KG1 (cell line): ENCODE measurements at regions not wholly inside any gene's neighbourhood (a gene's known extent, or its start where the extent isn't known, plus 50 kb on each side); places are given as distances from the start of the nearest gene placed in this dataset.
"Not testable (repeated sequence)": the region's sequence is repeated elsewhere in the genome, so short reads cannot be mapped to it uniquely, and the experiment has no call there.

Experiments
- DNase-seq: peaks from one replicate; lab custom pipeline; 2025; lab: John Stamatoyannopoulos, UW

DNA sequence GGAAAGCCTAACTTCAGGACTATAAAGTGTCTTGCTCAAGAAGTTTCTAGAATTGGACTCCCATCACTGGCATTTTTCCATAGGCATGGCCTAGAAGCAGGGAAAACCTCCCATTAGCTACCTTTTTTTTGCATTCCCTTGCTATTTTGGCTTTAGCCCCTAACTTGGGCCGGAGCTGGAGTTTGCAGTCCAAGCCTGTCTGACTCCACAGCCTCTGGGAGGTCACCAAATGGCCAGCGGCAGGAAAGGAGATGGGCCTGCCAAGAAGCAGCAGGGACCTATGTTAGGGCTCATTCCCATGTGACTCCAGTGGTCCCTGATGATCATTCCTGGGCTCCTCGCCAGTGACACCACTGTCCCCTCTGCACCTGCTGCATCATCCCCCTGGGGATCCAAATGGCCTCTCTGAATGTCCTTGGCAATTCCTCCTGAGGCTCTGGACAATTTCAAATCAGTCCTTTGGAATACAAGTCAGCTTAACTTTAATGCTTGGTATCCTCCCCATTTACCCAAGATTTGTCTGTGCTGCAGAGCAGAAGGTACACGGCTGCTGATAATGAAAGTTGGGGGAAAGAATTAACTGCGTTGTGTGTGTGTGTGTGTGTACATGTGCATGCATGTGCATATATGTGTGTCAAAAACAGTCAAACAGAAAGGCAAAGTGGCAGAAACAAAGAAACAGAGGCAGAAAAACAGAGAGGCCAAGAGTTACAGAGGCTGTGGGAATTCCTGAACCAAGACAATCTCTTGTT lies 69.8 kb upstream of the SERP2 start:
- no peak for DNase-seq

DNA sequence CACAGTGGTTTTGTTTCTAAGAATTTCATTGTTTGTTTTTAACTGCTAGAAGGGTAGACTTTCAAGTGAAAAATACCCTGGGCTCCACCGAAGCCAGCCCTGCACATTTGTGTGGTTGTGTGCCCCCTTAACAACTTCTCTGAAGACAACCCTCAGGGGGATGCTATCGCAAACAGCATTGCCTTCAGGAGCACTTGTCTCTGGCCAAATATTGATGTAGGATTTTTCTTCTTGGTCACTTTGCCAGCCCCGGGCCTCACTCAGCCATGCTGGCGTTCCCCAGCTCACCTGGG lies 69.2 kb upstream of the SERP2 start:
- DNase-seq, result no peak

DNA sequence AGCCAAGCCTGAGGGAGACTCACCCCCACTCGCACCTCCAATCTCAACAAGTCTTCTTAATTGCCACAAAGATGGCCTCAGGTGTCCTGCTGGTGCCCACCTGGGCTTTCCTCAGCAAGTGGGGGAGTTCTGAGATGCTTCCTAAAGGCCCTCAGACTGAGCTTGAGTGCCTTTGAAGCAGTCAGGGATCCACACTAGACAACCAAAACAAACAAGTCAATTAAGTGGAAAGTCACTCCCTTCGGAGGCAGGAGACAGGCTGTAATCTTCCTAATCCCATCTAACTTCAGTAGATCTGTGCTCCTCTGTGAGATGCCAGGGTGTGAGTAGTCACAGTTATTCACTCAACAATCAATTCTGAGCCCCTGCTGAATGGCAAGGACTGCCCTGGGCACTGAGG lies 68.3 kb upstream of the SERP2 start:
- no peak for DNase-seq

DNA sequence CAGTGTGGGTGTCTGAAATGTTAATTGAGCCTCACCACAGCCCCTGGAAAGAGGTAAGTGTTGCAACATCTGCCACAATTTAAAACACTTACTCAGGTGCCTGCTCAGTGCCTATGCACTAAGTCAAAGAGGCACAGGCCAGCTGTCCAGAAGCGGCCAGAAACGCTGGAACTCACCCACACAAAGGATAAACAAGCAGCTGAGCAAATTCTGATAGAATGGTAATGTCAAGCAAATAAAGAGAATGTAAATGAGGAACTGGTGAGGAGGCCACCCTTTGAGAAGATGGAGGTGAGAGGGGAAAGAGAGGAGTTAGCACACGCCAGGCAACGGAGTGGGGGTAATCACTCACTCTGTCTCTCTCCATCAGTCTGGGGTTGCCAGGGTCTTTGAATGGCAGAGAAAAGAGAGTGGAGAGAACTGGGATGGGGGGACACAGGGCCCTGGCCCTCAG lies 67.7 kb upstream of the SERP2 start:
- DNase-seq, result no peak

DNA sequence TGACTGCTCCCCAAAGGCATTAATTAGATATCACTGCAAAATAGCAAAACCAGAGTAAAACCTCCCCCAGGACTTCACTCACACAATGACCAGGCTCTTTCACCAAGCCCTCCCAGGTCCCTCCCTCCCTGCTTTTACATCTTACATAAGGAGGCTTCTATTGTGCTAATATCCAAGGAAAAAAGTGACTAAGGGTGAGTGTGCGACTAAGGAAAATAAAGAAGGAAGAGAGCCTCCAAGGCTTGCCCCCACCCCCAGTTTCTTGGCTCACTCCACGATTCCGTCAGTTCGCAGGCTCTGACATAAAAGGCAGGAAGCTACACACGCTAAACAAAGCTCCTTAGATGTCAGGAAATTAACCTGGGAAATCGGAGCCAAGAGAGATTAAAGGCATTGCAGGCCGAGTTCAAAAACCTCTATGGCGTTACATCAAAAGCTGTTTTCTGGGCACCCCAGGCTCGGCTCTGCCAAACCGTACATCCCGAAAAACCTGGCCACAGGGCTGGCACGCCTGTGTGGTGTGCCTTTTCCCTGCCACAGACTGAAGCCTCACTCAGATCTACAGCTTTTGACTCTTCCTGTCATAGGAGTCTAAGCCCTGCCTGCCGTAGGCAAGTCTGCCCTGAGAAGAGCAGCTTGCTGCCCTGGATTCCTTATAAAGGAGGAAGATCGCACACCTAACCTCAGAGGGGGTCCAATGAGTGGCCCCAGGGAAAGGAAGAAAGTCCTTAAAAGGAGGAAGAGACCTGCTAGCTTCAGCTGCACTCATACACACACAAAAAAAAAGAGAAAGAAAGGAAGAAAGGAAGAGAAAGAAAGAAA lies 67.0 kb upstream of the SERP2 start:
- DNase-seq, result no peak

DNA sequence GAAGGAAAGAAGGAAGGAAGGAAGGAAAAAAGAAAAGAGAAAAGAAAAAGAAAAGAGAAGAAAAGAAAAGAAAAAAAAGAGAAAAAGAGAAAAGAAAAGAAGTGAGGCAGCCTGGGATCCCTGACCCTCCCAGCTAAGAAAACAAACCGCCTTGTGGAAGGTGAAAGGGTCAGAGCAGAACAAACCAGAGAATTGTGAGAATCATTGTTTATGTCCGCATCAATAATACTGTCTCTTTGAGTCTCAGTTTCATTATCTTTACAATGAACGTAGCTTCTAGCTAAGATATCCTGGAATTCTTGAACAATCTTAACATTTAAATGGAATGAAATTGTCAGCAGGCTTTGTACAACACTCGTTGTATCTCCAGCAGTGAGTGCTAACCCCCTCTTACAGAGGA lies 66.4 kb upstream of the SERP2 start:
- DNase-seq, result no peak

DNA sequence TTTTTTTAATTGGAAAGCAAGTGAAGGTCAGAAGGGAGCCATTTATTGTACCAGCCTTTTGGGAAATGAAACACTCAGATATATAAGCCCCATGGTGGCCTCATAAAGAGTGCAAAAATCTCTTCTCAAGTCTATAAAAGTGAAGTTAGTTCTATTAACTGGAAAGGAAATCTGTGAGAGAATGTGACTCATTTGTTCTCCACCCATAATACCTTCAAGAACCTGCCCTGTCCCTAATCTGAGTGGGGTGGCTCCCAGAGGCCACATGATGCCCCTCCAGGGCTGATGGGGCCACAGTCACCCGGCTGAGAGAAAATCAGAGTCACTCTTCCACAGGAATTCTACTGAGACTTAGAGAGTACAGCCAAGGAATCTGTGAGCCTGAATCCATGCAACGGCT lies 65.8 kb upstream of the SERP2 start:
- DNase-seq, result no peak

DNA sequence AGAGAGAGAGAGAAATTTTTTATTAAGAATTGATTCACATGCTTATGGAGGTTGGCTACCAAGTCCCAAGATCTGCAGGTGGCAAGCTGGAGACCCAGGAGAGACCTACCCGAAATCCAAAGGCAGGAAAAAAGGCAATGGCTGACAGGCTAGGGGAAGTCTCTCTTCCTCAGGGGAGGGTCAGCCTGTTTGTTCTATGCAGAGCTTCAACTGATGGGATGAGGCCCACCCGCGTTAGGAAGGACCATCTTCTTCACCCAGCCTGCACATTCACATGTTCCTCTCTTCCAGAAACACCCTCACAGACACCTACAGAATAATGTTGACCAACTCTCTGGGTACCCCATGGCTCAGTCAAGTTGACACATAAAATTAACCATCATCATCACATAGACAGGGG lies 65.3 kb upstream of the SERP2 start:
- DNase-seq, result no peak

DNA sequence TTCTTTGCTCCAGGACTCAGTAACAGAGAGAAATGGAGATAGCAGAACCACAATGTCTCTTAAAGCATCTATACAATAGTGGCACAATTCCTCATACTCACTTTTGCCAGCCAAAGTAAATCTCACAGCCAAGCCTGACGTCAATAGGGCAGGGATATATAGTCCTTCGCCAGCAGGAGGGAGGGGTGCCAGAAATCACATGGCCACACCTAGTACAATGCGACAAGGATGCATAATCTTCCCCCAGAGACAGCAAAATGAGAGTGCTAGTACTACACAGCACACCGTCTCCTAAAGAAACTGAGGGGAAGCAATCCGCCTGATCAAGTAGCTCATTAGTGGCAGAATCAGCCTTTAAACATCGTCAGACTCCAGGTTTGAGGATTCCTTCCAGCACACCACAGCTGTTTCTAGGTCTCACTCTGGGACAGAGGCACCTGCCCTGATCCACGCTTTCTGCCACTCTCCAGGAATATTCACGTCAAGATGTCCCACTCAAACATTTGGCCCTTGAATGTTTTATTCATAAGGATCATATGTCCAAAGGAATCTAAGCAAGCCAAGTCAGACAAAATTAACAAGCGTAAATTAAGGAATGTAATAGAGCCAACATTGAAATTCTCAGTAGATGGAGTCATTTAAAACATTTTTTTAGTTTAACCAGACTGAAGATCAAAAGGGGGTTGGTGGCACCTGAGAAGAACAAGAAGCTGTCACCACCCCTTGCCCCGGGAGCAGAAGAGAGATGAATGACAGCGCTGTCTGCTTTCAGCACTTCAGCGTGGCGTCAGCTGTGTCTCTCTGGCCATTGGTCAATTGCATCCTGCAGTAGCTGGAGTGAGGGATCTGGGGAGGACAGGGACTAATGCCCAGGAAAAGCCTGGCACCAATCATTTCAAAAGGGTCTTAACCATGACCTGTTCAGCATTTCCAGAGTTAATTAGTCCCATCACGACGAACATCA lies 63.5 kb upstream of the SERP2 start:
- DNase-seq, result no peak

DNA sequence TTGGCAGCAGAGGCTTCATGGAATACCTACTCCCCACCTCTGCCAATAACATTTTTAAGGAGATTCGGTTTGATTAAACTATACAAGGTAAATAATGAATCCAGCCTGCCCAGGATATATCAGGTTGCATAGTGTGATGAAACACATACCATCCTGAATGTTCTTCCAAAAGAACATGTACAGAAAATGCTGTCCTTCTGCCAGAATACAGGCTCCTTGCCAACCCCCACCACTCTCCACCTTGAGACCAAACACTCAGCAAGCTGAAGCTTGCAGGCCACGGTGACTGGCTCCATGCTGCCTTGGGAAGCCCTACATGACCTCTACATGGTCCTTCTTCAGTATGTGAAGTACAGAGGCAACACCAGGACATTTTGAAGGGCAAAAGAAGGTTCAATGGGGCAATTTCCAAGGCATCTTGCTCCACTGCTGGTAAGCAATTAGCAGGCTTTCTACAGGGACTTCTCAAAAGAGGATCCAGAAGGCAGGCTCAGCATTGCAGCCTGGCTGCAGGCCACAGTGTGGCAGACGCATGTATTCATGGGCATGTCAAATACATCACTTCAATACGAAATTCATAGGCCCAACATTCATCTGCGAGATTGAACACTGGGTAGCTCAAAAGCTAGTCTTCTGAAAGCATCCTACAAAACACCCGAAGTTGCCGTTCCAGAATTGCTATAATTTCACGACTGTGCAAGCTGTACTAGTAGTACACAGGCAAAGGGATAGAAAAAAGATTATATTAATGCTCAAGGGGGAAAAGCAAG lies 62.4 kb upstream of the SERP2 start:
- DNase-seq, result no peak

DNA sequence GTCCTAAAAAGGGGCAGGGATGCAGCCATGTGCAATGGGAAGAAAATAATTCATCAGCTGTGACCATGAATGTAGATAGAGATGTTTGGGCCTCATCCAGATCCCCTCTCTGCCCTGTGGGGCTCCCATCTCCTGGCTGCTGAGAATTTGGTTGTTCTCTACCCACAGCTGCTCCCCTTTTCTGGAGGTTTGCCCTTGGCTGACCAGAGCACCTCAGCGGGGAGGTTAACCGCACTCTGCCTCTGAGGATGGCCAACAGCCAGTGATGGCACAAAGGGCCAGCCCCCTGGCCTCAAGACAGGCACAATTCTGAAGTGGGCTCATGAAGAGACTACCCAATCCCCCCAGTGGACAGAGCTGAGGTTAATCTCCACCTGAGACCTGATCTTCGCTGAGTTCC lies 61.5 kb upstream of the SERP2 start:
- DNase-seq, result no peak

DNA sequence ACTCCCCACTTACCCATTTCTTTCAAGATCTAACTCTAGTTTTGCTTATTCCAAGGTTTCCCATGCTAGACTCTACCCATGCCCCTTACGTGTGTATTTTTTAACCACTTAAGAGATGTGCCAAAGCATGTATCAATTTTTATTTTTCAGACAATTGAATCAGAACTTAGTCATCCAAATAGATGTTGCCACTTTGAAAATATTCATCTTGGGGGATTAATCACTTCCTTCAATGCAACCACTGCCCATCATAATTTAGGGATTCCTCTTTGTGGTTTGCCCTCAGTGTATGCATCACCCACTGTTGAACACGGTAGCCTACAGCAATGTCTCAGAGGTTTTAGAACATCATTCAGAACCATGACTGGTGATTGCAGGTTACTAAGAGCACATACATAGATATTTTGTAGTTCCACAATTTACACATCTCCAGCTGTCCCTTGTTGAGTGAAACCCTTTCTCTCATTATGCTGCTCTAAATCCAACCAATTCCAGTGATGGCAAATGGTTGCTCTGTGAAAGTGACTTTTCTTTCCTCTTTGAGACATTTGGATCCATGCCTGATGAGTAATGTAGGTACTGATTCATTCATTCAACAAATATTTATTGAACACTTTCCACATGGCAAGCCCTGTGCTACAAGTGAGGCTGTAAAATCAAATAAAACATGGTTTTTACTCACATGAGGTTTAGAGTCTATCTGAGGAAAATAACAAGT lies 60.6 kb upstream of the SERP2 start:
- no peak for DNase-seq

DNA sequence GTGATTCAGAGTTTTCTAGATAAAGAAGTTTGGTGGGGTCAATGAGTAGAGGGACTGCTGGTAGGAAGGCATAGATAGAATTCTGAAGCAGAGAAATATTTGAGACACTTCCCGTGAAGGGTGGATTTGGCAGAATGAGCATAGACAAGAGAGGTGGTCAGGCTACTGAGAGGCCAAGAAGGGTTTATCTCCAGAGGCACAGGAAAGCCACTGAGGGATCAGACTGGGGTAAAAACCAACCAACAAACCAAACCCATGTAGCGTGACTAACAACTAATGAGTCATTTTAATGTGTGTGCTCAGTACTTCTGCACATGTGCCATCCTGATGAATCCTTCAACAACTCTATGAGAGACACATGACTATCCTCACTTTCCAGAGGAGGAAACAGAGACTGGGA lies 60.0 kb upstream of the SERP2 start:
- DNase-seq, result no peak

DNA sequence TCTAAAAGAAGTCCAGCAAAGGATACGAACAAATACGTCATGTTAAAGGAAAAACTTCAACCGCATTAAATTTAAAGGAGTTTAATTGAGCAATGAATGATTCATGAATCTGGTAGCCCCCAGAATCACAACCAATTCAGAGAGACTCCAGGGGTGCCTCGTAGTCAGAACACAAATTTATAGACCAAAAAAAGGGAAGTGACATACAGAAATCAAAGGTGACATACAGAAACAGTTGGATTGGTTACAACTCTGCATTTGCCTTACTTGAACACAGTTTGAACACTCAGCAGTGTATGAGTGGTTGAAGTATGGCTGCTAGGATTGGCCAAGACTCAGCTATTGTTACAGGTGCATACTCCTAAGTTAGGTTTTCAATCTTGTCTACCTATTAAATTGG lies 59.5 kb upstream of the SERP2 start:
- not testable (repeated sequence) for DNase-seq

DNA sequence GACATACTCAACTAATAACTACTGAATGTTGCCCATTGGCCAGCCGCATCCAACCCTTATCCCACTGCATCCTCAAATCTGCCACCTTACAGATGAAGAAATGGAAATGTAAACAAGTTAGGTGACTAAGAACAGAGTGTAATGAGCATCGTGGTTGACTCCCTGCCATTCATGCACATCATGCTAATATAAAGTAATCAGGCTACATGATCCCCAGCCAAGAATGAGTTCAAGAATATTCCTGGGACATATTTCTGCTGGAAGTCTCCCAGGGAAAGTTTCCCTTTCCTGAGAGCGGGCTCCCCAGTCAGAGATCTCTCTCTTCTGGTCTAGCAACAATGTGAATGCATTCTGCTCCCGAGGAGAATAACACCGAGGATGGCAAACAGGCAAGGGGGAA lies 55.9 kb upstream of the SERP2 start:
- DNase-seq, result no peak

DNA sequence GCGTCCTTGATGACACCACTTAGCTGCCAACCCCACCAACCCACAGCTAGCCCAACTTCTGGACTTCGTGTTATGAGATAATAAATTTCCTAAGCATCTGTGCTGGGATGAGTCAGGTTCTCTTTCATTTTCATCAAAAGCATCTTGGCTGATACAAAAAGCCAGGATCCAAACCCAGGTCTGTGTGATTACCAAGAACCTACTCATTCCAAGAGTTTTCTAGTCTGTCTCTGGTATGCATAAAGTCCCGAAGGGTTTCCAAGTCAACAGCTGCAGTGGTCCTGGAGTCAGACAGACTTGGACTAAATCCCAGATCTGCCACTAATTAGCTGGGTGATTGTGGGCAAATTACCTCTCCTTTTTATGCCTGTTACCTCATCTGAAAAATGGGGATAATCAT lies 55.5 kb upstream of the SERP2 start:
- no peak for DNase-seq

DNA sequence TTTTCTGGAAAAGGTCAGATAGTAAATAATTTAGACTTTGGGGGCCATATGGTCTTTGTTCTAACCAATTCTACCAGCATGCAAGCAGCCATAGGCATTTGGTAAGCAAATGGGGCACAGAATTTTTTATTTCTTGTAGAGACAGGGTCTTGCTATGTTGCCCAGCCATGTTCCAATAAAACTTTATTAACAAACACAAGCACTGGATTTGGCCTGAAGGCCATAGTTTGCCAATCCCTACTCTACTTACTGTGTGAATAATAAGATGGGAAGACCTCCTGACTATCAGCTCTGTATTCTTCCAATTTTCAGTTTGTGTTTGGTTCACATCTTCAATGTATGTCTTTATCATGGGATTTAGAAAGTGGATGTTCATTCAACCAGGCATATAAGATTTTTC lies 53.0 kb upstream of the SERP2 start:
- DNase-seq, result no peak

DNA sequence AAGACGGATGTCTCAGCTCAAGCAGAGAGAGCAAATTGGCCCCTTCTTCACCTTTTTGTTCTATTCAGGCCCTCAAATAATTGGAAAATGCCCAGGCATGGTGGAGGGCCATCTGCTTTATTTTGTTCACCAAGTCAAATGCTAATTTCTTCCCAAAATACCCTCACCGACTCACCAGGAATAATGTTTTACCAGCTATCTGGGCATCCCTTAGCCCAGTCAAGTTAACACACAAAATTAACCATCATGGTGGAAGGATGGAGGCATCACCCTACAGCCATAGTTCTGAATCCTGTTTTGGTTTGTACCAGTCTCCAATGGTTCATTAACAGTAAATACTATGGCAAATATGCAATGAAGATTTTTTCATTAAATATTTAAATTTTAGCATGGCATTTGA lies 51.7 kb upstream of the SERP2 start:
- DNase-seq, result no peak

DNA sequence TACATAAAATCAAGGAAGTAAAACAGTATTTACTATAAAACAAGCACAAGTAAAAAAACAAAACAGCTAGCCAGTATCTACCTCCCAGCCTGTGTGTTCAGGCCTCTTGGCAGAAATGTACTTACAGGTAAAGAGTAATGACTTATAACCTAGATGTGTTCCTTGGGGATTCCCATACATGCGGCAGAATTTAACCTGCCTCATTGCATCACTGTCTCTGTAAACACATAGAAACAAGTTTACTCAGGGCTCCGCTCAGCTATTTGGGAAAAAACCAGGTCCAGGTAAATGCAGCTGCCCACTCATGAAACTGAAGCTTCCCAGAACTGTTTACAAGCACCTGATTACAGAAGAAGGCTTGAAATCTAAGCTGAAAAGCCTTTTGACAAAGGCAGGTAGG lies 50.7 kb upstream of the SERP2 start:
- no peak for DNase-seq

DNA sequence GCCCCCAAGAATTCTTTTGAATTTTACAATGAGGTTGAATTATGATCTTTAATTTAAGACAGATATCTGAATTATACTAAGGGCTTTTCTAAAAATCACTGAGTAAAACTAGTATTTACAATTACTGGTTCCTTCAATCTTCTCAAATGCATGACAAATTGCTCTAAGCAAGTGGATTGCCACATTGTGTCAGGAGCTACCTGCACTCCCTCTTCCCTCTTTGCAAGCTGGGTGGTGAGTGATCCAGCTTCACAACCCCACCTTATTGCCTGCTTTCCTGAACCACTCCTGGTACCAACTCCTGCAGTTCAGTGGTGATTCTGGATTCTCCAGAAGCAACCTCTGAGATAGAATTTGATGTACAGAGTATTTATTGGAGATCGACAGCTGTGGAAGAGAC lies 49.9 kb upstream of the SERP2 start:
- no peak for DNase-seq
